Fibroblast of skin of abdomen (primary cell): ENCODE measurements at regions not wholly inside any gene's neighbourhood (a gene's known extent, or its start where the extent isn't known, plus 50 kb on each side); places are given as distances from the start of the nearest gene placed in this dataset.
"Not testable (repeated sequence)": the region's sequence is repeated elsewhere in the genome, so short reads cannot be mapped to it uniquely, and the experiment has no call there.

Source experiments
- DNase-seq: peaks from one replicate; pipeline ENCODE4 v3.0.0-alpha.2; 2013

- DNase-seq: peak; percentile 6
Measured at GRCh38 chr2:90237923-90238361, 1546.5 kb downstream of the RPIA start.

- not testable (repeated sequence) for DNase-seq
Measured at GRCh38 chr2:90238505-90239230, 1547.2 kb downstream of the RPIA start.

GRCh38 chr2:90239769-90240168, 1548.3 kb downstream of the RPIA start:
- DNase-seq: not testable (repeated sequence)

GRCh38 chr2:90244902-90245765, 1553.7 kb downstream of the RPIA start:
- not testable (repeated sequence) for DNase-seq

GRCh38 chr2:90248400-90248799, 1556.9 kb downstream of the RPIA start:
- not testable (repeated sequence) for DNase-seq

- not testable (repeated sequence) for DNase-seq
Measured at GRCh38 chr2:90250350-90250749, 1558.9 kb downstream of the RPIA start.

- DNase-seq: not testable (repeated sequence)
Measured at GRCh38 chr2:90251576-90251975, 1560.1 kb downstream of the RPIA start.

- DNase-seq: not testable (repeated sequence)
Measured at GRCh38 chr2:90253306-90253705, 1561.8 kb downstream of the RPIA start.

- DNase-seq: not testable (repeated sequence)
Measured at GRCh38 chr2:90266888-90267287, 1575.4 kb downstream of the RPIA start.

- not testable (repeated sequence) for DNase-seq
Measured at GRCh38 chr2:90287751-90288150, 1596.3 kb downstream of the RPIA start.

- not testable (repeated sequence) for DNase-seq
Measured at GRCh38 chr2:90288396-90288795, 1596.9 kb downstream of the RPIA start.

- DNase-seq: not testable (repeated sequence)
Measured at GRCh38 chr2:90289291-90289980, 1598.0 kb downstream of the RPIA start.

- not testable (repeated sequence) for DNase-seq
Measured at GRCh38 chr2:90290701-90291100, 1599.2 kb downstream of the RPIA start.

GRCh38 chr2:90291168-90291883, 1599.9 kb downstream of the RPIA start:
- DNase-seq: not testable (repeated sequence)

GRCh38 chr2:90291934-90292333, 1600.5 kb downstream of the RPIA start:
- DNase-seq: not testable (repeated sequence)

GRCh38 chr2:90292451-90292850, 1601.0 kb downstream of the RPIA start:
- DNase-seq: not testable (repeated sequence)

- DNase-seq: not testable (repeated sequence)
Measured at GRCh38 chr2:90293224-90293623, 1601.8 kb downstream of the RPIA start.

GRCh38 chr2:90293806-90294205, 1602.3 kb downstream of the RPIA start:
- DNase-seq: not testable (repeated sequence)

- not testable (repeated sequence) for DNase-seq
Measured at GRCh38 chr2:90295036-90295750, 1603.7 kb downstream of the RPIA start.

GRCh38 chr2:90296484-90296777, 1605.0 kb downstream of the RPIA start:
- not testable (repeated sequence) for DNase-seq

GRCh38 chr2:90297701-90298100, 1606.2 kb downstream of the RPIA start:
- not testable (repeated sequence) for DNase-seq
